HepG2 (cell line): ENCODE measurements at regions not wholly inside any gene's neighbourhood (a gene's known extent, or its start where the extent isn't known, plus 50 kb on each side); places are given as distances from the start of the nearest gene placed in this dataset.

Experiments used
- AGO2 ChIP-seq: fragments of 200-400 bp; formaldehyde crosslinking; optimal IDR thresholded peaks from 2 replicates; pipeline ENCODE3; 2017; ENCODE audit warnings: mild to moderate bottlenecking, low read depth, low read length, moderate library complexity
- CEBPG ChIP-seq: IDR thresholded peaks from 2 replicates; pipeline ENCODE4 v1.6.1; 2016
- DNMT3B ChIP-seq: conservative IDR thresholded peaks from 2 replicates; pipeline ENCODE4 v1.6.1; 2016; ENCODE audit warnings: missing biosample characterization, control low read depth
- DZIP1 ChIP-seq: sonication (generic); formaldehyde crosslinking; IDR thresholded peaks from 2 replicates; pipeline ENCODE4 v1.5.0; 2020; ENCODE audit warnings: mild to moderate bottlenecking, missing genetic modification reagents
- KLF11 ChIP-seq: IDR thresholded peaks from 2 replicates; pipeline ENCODE4 v1.6.1; 2016; ENCODE audit warnings: missing compliant biosample characterization
- KLF13 ChIP-seq: sonication (generic); formaldehyde crosslinking; IDR thresholded peaks from 2 replicates; pipeline ENCODE4 v1.4.0; 2020; ENCODE audit warnings: mild to moderate bottlenecking, missing genetic modification reagents
- LCORL ChIP-seq, 2 experiments: fragments of 450-650 bp in 1 of 2; sonication (generic) in 1 of 2; formaldehyde crosslinking in 1 of 2; IDR thresholded peaks; 2 replicates each; pipeline versions ENCODE4 v1.5.0 to v1.6.1; 2017 to 2020; ENCODE audit warnings: antibody characterized with exemption in 1 of 2, missing genetic modification reagents in 1 of 2
- MAFF ChIP-seq: IDR thresholded peaks from 2 replicates; pipeline ENCODE4 v1.6.1; 2011; ENCODE audit warnings: low read depth, low read length, improper control_type of control experiment
- NPAS2 ChIP-seq: sonication (generic); formaldehyde crosslinking; IDR thresholded peaks from 2 replicates; pipeline ENCODE4 v1.8.0; 2022; ENCODE audit warnings: mild to moderate bottlenecking, missing genetic modification reagents, borderline replicate concordance
- THAP7 ChIP-seq: sonication (generic); formaldehyde crosslinking; IDR thresholded peaks from 2 replicates; pipeline ENCODE4 v1.8.1; 2023; ENCODE audit warnings: mild to moderate bottlenecking, missing genetic modification reagents
- ZMYM4 ChIP-seq: sonication (generic); formaldehyde crosslinking; IDR thresholded peaks from 2 replicates; pipeline ENCODE4 v1.8.1; 2023; ENCODE audit warnings: mild to moderate bottlenecking, missing genetic modification reagents
- ZNF446 ChIP-seq: sonication (generic); formaldehyde crosslinking; IDR thresholded peaks from 2 replicates; pipeline ENCODE4 v1.5.0; 2020; ENCODE audit warnings: mild to moderate bottlenecking, missing genetic modification reagents
- ZNF501 ChIP-seq: sonication (generic); formaldehyde crosslinking; IDR thresholded peaks from 2 replicates; pipeline ENCODE4 v1.5.1; 2020; ENCODE audit warnings: mild to moderate bottlenecking, moderate library complexity, missing genetic modification reagents
- ZNF703 ChIP-seq: sonication (generic); formaldehyde crosslinking; IDR thresholded peaks from 2 replicates; pipeline ENCODE4 v1.5.1; 2020; ENCODE audit warnings: missing genetic modification reagents, mild to moderate bottlenecking, moderate library complexity, borderline replicate concordance
- ZNF773 ChIP-seq: sonication (generic); formaldehyde crosslinking; IDR thresholded peaks from 2 replicates; pipeline ENCODE4 v1.4.0; 2020; ENCODE audit warnings: missing genetic modification reagents, borderline replicate concordance
- ZNF782 ChIP-seq: sonication (generic); formaldehyde crosslinking; IDR thresholded peaks from 2 replicates; pipeline ENCODE4 v1.4.0; 2020; ENCODE audit warnings: missing genetic modification reagents, mild to moderate bottlenecking, borderline replicate concordance
- ZZZ3 ChIP-seq: sonication (generic); formaldehyde crosslinking; IDR thresholded peaks from 2 replicates; pipeline ENCODE4 v1.4.0; 2020; ENCODE audit warnings: missing genetic modification reagents, mild to moderate bottlenecking, borderline replicate concordance
- TF ChIP-seq, protein P1 (sequence below), 2 experiments: sonication (generic) in 1 of 2; formaldehyde crosslinking in 1 of 2; IDR thresholded peaks; 2 replicates each; pipeline versions ENCODE4 v1.6.1 to v1.9.0; 2014 to 2022; ENCODE audit warnings: antibody characterized with exemption in 1 of 2, borderline replicate concordance in 1 of 2, inconsistent platforms in 1 of 2, low read depth in 1 of 2, missing genetic modification reagents in 1 of 2

DNA sequence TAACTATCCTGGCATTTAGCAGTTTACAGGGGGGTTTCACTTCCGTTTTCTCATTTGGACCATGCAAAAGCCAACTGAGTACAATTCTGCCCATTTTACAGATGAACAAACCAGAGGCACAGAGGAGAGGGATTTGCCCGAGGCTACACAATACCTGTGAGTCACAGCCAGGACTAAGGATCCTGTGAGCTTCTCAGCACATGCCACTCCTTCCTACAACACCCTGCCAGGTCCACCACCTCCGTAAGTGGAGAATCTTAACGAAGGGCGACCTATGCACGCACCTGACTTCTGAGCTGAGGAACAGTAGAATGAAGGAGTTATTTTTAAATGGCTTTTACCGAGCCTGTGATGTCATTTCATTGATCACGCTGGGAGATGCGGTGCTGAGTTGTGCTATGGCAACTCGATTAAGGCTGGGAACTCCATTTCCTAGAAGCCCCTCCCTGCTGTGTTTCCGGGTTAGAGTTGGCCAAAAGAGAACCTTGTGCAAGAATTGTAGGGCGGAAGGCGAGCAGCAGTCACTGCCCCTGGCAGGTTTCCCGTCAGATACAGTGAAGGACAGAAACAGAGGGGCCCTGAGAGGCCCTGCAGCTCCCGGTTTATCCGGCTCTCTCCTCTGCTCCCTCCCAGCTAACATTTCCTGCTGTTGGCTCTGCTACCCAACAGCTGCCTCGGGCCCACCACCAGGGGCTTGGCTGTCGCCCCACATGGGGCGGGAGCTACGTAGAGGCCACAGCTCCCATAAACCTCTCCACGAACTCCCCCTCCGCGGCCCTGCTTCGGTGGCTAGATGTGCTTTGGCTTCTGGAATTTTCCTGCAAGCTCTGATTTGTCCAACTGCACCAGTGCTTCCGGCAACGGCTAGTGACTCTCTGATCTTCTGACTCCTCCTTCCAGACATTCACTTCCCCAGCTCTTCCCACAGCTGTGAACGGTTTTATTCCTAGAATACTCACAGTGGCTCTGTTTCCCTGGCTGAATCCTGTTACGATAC, 75.1 kb upstream of the USP9X start (continued):
- TF ChIP-seq, protein P1, sequence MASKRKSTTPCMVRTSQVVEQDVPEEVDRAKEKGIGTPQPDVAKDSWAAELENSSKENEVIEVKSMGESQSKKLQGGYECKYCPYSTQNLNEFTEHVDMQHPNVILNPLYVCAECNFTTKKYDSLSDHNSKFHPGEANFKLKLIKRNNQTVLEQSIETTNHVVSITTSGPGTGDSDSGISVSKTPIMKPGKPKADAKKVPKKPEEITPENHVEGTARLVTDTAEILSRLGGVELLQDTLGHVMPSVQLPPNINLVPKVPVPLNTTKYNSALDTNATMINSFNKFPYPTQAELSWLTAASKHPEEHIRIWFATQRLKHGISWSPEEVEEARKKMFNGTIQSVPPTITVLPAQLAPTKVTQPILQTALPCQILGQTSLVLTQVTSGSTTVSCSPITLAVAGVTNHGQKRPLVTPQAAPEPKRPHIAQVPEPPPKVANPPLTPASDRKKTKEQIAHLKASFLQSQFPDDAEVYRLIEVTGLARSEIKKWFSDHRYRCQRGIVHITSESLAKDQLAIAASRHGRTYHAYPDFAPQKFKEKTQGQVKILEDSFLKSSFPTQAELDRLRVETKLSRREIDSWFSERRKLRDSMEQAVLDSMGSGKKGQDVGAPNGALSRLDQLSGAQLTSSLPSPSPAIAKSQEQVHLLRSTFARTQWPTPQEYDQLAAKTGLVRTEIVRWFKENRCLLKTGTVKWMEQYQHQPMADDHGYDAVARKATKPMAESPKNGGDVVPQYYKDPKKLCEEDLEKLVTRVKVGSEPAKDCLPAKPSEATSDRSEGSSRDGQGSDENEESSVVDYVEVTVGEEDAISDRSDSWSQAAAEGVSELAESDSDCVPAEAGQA (IDR thresholded peaks at IDR 0.05; ENCODE audit: low read depth): no peak
- TF ChIP-seq, protein P1 (CRISPR knock-in tag; IDR thresholded peaks at IDR 0.05; ENCODE audit: borderline replicate concordance): no peak
- TF ChIP-seq LCORL (IDR thresholded peaks at IDR 0.05): no peak
- peak; percentile 59; the same call in 1 of the 2 replicates for TF ChIP-seq LCORL (CRISPR knock-in tag; IDR thresholded peaks at IDR 0.05)
- no peak for TF ChIP-seq THAP7
- TF ChIP-seq ZNF446 (CRISPR knock-in tag): no peak
- TF ChIP-seq DZIP1 (CRISPR knock-in tag): no peak
- no peak for TF ChIP-seq ZNF773
- TF ChIP-seq ZNF703 (CRISPR knock-in tag): no peak
- no peak for TF ChIP-seq KLF13 (CRISPR knock-in tag)
- TF ChIP-seq KLF11: no peak
- TF ChIP-seq AGO2: no peak
- TF ChIP-seq DNMT3B (CRISPR knock-in tag): no peak
- no peak for TF ChIP-seq ZZZ3 (CRISPR knock-in tag)
- no peak; the same call in none of the 2 replicates for TF ChIP-seq ZMYM4 (CRISPR knock-in tag)
- TF ChIP-seq NPAS2 (CRISPR knock-in tag): no peak
- peak; percentile 81 for TF ChIP-seq CEBPG
- TF ChIP-seq MAFF: no peak
- TF ChIP-seq ZNF501 (CRISPR knock-in tag): peak; percentile 48; the same call in 1 of the 2 replicates
- TF ChIP-seq ZNF782 (CRISPR knock-in tag): no peak
